Epithelial cell of prostate (primary cell): ENCODE measurements at regions not wholly inside any gene's neighbourhood (a gene's known extent, or its start where the extent isn't known, plus 50 kb on each side); places are given as distances from the start of the nearest gene placed in this dataset.
A peak's percentile ranks its signal among the peaks of the same experiment; 100 is the strongest.
"Not testable (repeated sequence)": the region's sequence is repeated elsewhere in the genome, so short reads cannot be mapped to it uniquely, and the experiment has no call there.

Source experiments
- DNase-seq: peaks from one replicate; pipeline ENCODE4 v3.0.0-alpha.2; 2011; ENCODE audit warnings: low read depth, low spot score
- H3K27ac ChIP-seq: fragments of 450-650 bp; 2 replicates; pipeline ENCODE4 v1.5.1; 2017; ENCODE audit warnings: mild to moderate bottlenecking

DNA sequence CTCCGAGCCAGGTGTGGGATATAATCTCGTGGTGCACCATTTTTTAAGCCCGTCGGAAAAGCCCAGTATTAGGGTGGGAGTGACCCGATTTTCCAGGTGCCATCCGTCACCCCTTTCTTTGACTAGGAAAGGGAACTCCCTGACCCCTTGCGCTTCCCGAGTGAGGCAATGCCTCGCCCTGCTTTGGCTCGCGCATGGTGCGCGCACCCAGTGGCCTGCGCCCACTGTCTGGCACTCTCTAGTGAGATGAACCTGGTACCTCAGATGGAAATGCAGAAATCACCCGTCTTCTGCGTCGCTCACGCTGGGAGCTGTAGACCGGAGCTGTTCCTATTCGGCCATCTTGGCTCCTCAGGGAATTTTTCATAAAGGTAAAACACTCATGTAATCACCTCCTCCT is 63.9 kb downstream of the RWDD3 start:
- DNase-seq = not testable (repeated sequence)

DNA sequence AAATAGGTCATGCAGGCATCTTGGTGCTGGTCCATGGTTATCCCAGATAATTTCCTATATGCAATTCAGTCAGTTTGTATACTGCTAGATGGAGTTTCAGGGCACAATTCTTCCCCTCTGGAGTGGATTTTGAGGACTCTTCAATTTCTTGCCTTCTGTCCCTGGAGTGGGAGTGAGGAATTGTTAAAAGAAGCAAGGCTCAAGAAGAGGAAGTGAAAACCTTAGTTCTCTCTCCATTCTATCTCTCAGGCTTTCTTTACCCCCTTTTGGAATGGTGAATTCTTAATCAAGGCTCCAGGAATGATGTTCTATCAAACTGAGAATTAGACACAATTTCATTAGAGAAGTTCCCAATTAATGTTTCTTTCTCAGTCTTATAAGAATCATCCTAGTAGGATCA is 67.1 kb downstream of the RWDD3 start:
- no peak for DNase-seq
- no peak overlapping the region for H3K27ac ChIP-seq

More for the DNA sequence above, 63.9 kb downstream of the RWDD3 start:
- H3K27ac ChIP-seq = not testable (repeated sequence)

DNA sequence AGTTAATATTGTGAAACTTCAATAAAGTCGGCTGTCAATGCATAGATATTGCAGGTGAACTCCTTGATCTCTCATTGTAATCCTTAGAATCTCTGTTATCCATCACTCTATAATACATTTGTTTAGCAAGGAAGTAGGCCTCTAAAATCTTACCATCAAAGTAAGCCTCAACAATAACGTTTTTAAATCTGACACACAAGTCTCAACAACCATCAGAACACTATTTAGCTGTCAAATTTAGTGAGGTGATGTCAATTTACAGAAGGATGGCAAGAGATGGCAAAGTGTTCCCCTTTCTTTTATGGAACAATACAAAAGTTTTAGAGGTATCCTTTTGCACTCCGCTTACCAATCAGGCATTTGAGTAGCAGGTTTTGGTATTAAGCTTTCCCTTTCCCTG is 67.6 kb downstream of the RWDD3 start:
- H3K27ac ChIP-seq = no peak overlapping the region
- no peak for DNase-seq

DNA sequence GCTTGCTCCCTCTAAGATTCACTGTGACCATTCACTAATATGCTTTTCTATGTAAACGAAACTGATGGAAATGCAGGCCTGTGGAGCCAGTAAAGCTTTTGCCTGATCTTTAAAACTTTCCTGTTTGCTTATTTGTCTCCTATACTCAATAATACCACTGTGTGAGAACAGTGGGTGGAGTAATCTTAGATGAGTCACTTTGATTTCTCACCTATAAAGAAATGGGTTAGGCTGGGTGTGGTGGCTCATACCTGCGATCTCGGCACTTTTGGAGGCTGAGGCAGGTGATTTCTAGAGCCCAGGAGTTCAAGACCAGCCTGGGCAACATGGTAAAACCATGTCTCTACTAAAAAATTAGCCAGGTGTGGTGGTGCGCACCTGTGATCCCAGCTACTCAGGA is 70.8 kb downstream of the RWDD3 start:
- DNase-seq = peak; percentile 16
- H3K27ac ChIP-seq = no peak overlapping the region

DNA sequence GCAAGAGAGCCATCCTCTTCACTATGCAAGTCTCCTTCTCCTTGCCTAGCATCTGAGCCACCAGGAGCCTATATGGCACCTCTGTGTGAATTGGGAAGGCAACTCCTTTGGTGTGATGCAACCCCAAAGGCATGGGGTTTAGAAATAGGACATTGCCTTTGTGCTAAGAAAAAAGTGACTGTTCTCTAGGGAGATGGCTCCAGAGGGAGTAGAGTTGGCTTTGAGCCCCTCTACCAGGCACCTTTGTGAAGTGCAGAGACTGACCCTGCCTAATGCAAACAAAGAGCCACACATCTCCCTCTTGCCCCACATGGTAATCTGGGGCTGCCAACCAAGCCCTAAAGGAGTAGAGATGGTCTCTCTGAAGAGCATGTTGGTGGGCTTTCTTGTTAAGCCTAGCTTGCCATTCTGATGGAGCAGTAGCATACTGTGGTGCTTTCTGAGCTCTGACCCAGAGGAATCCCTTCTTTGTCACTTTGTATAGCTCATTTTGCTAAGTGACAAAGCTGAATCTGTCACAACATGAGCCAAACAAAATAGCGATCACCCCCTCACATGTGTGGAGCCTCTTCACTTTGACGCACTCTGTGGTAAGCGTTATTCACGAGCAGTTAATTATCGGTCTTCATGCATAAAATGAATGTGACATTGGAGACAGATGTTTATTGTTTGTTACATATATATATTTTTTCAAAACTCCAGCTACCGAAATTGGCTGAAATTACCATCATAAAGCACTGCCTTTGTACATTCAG is 74.4 kb downstream of the RWDD3 start:
- H3K27ac ChIP-seq = no peak overlapping the region
- no peak for DNase-seq

DNA sequence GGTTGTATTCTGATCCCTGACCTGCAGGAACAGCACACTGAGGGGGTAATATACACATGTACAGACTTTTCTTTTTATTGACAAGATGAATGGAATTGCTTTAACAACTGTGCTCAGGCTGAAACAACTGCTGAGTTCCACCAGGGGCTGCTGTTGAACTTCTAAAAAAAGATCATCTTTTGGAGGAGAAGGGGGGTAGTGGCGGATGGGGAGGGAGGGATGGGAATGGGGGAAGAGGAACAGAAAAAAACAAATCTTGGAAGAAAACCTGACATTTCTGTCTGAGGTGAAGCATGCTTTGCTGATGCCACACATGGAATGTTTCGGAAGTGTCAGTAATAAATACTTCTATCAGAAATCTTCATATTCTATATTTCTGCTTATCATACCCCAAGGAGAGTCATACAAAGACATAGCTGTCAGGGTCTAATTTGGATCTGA is 75.0 kb downstream of the RWDD3 start:
- no peak overlapping the region for H3K27ac ChIP-seq
- DNase-seq = no peak

DNA sequence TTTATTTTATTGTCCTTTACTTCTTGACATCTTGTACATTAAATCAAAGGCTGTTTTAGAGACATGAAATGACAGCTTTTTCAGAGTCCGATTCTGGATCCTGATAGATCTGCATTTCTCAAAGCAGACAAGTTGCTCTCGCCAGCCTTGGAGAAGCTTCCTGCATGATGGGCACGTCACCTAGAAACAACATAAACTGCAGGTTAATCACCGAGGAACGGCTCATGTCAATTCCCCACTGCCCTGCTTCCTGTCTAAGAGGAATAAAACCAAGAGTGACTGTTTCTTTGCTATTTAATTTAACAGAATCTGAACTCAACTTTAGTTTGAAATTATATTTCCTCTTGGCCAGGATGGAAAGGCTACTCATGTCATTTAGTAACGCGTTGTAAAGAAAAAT is 77.0 kb downstream of the RWDD3 start:
- no peak for DNase-seq
- H3K27ac ChIP-seq = no peak overlapping the region

DNA sequence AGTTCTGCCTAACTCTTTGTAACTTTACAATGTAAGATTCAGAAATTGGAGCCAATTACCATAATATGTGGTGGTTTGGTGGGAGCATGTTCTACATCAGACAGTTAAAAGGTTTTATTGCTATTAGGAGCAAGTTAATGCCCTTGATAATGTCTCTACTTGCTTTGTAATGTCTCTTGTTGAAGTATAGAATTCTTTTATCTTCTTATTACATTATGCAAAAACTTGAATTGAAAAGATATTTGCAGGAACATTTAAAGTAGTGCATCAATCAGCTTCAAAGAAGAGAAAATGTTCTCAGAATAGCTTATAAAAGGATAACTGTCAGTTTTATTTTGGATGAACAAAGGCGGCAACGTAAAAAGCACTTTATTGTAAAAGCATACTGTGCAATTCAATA is 77.8 kb downstream of the RWDD3 start:
- DNase-seq = no peak
- H3K27ac ChIP-seq = no peak overlapping the region

DNA sequence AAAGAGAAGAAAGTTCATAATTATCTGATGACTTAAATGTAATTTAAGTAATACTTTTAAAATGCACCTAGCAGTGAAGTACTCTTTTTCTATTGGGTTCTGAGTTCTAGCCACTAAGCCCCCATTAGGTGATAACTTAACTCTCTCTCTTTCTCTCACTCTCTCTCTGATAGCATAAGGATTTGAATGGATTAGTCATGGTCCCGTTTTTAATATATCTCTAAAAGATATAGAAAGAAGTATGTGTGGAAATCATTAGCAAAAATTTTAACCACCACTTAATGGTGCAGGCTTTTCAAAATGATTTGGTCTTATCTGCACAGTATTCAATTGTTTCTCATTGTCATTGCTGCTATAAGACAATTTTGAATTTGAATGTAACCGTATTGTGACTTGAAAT is 78.2 kb downstream of the RWDD3 start:
- H3K27ac ChIP-seq = no peak overlapping the region
- DNase-seq = no peak

DNA sequence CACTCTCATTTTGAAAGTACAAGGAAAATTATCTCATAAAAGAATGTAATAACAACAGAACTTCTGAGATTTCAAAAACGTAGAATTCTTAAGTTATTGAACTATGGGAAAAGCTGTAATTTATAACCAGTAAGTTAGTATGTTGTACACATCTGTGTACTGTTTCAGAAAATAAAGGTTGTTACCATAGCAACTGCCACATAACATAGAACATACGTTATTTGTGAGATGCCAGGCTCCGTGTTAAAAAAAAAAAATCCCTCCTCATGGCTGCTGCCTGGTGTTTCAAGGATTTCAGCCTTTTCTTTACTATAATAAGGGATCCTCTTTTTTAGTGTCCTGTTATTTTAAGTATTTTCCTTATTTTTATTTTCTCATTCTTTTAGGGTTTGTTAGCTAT is 79.5 kb downstream of the RWDD3 start:
- H3K27ac ChIP-seq = no peak overlapping the region
- DNase-seq = no peak

DNA sequence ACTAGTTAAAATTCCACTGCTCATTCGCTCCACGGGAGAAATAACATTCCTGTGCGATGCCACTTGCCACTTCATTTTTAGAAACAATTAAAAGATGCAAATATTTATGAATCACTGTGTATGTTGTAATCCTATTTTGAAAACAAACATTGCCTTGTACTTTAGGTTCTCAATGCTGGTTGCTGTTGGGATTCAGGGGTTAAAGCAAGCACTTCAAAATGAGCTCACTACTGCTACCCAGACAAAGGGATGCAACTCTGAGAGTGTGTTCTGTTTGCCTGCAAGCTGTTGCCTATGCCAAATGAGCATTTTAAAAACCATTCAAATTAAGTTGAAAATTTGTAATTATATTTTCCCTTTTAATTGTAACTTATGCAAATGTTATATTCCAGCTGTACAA is 87.5 kb downstream of the RWDD3 start:
- DNase-seq = no peak
- H3K27ac ChIP-seq = no peak overlapping the region

DNA sequence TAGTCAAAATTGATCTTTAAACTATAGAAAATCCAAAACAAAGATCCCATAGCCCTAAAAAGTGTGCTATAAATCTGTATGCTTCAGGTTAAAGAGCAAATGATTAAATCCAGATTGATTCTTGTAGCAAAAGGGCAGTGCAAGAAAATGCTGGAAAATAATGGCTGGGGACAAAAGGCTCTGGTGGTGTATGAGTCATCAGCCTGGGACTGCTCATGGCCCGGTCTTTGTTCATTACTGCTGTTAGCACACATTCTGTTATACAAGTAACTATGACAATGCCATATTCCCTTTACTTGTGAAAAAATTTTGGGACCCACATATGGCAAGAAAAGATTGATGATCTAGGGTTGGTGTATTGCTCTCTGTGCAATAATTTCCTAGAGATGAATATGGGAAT is 89.1 kb downstream of the RWDD3 start:
- no peak for DNase-seq
- no peak overlapping the region for H3K27ac ChIP-seq

DNA sequence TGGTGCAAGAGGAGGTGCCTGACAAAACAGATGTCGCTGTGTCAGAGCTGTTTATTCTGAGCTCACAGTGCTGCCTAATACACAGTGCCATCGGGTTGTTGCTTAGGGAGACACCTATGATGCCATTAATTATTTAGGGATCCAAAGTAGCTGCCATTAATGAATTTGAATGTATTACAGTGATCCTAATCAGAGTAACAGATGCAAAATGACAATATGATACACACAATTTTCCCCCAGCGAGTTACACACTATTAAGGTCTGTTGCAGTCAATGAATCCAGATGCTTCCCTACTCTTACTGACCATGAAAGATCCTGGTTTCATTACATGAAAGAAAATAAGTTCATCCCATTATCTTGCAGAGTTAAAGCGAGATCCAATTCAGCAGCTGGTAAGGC is 91.3 kb downstream of the RWDD3 start:
- H3K27ac ChIP-seq = no peak overlapping the region
- no peak for DNase-seq

DNA sequence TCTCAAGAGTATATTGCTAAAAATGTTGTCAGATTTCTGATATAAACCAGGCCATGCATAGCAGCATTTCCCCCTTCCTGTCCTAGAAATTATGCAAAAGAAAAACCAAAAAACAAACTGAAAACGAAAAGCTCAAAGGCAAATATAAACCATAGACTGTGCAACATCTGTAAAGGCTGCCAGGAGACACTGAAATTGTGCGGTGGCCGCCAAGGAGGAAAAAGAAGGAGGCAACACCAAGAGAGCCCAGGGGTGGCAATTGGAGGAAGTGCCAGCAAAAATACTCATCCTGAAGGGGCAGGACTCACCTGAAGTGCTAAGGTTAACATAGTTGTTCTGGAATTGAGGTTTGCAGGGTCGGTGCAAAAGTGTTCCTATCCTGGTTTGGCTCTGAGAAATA is 92.0 kb downstream of the RWDD3 start:
- no peak for DNase-seq
- no peak overlapping the region for H3K27ac ChIP-seq

DNA sequence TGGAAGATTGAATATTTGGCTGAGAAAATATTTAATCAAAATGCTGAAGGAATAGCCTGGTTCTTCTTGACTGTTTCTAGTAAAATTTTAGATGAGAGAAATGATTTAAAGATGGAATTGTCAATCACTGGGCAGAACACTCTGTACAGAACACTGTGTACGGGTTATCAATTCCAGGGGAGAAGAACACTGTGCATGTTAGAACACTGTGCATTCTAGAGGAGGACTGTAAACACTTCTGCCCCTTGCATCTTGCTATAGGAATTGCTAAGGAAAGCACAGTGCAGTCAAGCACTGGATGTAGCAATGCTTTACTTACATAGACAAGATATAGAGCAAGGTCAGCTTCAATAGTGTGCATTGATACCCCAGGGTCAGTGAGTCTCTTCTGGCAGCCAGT is 98.7 kb downstream of the RWDD3 start:
- H3K27ac ChIP-seq = no peak overlapping the region
- no peak for DNase-seq

DNA sequence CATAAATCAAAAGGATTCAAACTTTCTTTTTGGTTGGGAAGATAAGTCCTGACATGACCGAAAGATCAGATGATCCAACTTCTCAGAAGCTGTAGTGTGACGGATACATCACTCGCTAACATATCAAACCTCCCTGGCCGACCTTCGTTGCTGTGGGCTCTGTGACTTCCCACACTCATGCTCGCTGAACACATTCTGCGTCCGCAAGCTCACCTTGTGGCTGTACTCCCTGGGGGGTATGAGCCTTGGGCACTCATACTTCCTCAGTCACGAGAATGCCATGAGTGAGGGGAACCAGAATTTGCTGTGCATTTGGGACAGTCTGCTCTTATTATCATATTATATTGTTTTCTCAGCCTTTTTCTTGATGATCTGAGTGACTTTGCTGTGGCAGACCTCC is 105.4 kb downstream of the RWDD3 start:
- no peak overlapping the region for H3K27ac ChIP-seq
- no peak for DNase-seq

DNA sequence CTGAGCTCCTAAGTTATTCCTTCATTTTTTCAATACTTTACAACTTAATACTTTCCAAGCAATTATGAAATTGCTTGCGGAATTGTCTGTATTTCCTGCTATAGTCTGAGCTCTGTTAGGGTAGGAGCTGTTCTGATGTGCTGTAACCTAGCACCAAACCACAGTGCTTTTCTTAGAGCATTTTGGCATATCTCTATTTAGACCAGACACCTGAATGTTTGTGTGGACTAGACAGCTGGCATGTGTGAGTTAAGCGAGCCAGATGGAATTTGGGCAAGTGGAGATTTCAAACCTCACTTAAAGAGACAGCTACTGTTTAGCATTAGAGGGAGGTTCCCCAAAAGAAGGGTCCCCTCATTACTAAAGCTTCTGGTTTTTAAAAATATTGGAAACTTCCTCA is 106.1 kb downstream of the RWDD3 start:
- no peak overlapping the region for H3K27ac ChIP-seq
- DNase-seq = no peak

DNA sequence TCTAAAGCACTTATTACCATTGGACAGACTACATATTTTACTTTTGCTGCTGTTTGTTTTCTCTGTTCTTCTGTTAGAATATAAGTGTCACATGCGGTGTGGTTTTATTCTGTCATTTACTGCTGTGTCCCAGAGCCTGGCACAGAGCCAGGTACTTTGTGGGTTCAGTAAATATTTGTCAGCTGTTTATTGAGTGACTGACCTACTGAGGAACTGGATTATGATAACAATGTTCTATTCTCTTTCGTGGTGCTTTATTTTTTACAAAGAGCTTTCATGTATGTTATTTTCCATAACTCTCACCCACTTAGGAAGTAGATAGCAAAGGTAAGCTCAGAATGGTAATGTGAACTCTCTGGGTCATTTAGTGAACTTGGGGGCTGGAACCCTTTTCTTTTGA is 118.8 kb downstream of the RWDD3 start:
- DNase-seq = no peak
- no peak overlapping the region for H3K27ac ChIP-seq

DNA sequence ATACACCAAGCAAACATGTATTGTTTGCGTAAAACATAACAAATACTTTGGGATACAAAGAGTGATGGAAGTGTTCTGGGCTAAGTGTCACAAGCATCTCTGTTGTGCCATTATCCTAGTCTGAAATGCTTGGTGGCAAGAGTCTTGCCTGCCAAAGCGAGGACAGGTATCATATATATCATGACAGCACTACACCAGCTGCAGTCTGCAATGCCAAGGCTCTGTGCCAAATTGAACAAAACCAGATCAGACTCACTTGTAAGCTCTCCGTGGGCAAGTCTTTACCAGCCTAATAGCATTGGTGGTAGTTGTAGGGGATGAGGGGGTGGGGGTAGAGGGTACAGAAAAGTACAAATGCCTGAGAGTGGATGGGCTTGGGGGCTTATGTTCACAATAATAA is 119.2 kb downstream of the RWDD3 start:
- no peak overlapping the region for H3K27ac ChIP-seq
- DNase-seq = no peak

DNA sequence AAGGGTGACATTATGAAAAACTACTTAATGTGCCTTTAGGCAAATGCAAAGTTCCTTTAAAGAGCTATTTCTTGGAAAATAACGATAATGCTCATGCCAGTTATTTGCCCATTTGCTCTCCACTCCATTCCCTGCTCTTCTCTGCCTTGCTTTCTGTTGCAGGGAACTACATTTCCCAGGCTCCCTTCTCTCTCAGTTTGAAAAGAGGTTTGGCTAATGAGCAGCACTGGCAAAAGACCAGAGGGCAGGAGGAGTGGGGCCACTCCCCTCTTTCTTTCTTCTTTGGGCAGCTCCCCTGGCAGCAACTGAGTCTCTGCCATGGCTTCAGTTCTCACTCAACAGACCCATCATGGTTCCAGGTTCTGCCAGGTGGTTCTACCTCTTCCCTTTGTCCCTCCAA is 130.5 kb downstream of the RWDD3 start:
- H3K27ac ChIP-seq = no peak overlapping the region
- DNase-seq = no peak

DNA sequence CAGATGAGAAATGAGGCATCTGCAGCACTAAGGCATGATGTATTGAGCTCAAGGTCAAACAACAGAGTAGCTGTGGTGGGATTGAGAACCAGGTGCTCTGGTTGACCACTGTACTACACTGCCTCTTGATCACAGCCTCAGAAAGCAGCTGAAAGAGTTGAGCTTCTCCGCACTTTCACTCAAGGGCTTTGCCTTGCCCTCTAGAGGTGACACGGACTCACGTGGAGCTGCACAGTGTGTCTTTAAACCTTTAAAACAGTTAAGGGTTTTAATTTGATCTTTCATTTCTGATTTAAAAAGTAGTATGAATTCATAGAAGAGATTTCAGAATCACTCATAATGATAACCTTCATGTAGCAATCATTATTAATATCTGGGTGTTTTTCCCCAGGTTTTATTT is 132.5 kb downstream of the RWDD3 start:
- no peak for DNase-seq
- no peak overlapping the region for H3K27ac ChIP-seq

DNA sequence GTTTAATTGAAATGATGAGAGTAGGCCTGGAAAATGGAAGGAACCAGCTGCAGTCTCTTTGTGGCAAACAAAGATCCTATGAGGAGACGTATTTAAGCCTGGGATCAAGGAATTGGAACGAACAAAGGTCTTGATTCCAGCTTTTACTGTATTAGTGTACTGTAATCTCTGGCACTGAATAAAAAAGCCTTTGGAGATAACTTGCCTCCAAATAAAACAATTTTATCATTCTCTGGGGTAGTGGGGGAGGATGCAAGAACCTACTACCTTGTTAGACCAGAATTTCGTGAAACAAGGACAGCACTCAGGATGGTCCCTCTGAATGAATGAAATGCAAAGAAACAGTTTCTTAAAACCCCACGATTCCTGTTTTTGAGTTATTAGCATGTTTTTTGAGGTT is 134.2 kb downstream of the RWDD3 start:
- no peak overlapping the region for H3K27ac ChIP-seq

More for the DNA sequence above, 134.2 kb downstream of the RWDD3 start:
- no peak for DNase-seq
